Calu3 (cell line): ENCODE measurements at regions not wholly inside any gene's neighbourhood (a gene's known extent, or its start where the extent isn't known, plus 50 kb on each side); places are given as distances from the start of the nearest gene placed in this dataset.

Experiments used
- BruUV-seq: library from RNA; stranded (reverse); fragments of 400-500 nt; replicated peaks from 2 replicates; lab custom pipeline; 2021; lab: Mats Ljungman, UMichigan
- CTCF ChIA-PET: fragments of 300-600 bp; sonication (Branson Sonifier 250); formaldehyde crosslinking; loops from one replicate; lab custom pipeline; 2022; ENCODE audit warnings: antibody characterized with exemption; lab: Charles Lee
- DNase-seq: peaks from one replicate; pipeline ENCODE4 v3.0.0; 2022
- H3K27ac Mint-ChIP-seq: one replicate; pipeline ENCODE4 v1.8.0; 2022; ENCODE audit warnings: mixed read lengths; ENCODE audit not compliant: unreplicated experiment
- H3K27me3 Mint-ChIP-seq: one replicate; pipeline ENCODE4 v1.8.0; 2022; ENCODE audit warnings: mixed read lengths; ENCODE audit not compliant: unreplicated experiment
- H3K36me3 Mint-ChIP-seq: one replicate; pipeline ENCODE4 v1.8.0; 2022; ENCODE audit warnings: mild to moderate bottlenecking, moderate library complexity, mixed read lengths; ENCODE audit not compliant: insufficient read depth, unreplicated experiment
- H3K4me1 Mint-ChIP-seq: one replicate; pipeline ENCODE4 v1.8.0; 2022; ENCODE audit warnings: mild to moderate bottlenecking, low read depth, mixed read lengths; ENCODE audit not compliant: unreplicated experiment
- H3K4me3 Mint-ChIP-seq: one replicate; pipeline ENCODE4 v1.8.0; 2022; ENCODE audit warnings: mild to moderate bottlenecking, low read depth, moderate library complexity, mixed read lengths; ENCODE audit not compliant: unreplicated experiment
- H3K9me3 Mint-ChIP-seq: one replicate; pipeline ENCODE4 v1.8.0; 2022; ENCODE audit warnings: low read depth, mixed read lengths; ENCODE audit not compliant: unreplicated experiment
- intact Hi-C: fragments of 100-400 bp; cut with micrococcal nuclease; formaldehyde crosslinking; loops from one replicate; pipeline ENCODE4 v1.10.0; 2022; ENCODE audit not compliant: unreplicated experiment
- TF ChIP-seq, protein P1 (sequence below): fragments of 200-600 bp; IDR thresholded peaks from one replicate; pipeline ENCODE4 v1.8.0; 2022; ENCODE audit warnings: antibody characterized with exemption; ENCODE audit not compliant: unreplicated experiment

DNA sequence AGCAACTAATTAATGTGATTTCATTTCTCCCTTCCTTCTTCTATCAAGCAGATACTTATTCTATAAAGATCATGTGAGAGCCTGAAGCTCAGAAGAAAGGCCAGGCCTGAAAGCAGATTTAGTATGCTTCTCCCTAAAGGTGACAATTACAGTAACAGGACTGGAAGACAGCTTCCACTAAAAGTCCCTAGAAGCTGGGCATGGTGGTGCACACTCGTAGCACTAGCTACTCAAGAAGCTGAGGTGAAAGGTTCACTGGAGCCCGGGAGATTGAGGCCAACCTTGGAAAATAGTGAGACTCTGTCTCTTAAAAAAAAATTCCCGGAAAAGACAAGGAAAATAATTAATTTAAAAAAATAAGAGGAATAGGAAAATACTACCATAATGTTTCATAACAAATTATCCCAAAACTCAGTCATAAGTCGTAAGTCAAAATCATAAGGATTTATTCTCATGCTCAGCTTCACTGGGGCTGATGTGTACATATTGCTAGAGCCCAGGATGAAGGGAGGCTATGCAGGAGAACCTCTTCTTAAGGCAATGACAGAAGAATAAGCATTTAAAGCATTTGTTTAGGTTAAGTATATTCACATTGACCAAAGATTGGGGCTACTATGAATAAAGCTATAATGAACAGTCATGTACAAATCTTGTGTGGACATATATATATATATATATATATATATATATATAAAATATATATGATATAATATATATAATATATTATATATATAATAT is 210.8 kb upstream of the SMARCA2 start:
- intact Hi-C loops, result no loop called here
- BruUV-seq, result no TSS peak
- Mint-ChIP-seq H3K4me1 (no peaks in the 10 kb centered on the region), H3K4me3 (no peak overlapping the region), H3K27me3 (no peaks in the 10 kb centered on the region), H3K27ac (no peak overlapping the region), H3K9me3 (peaks cover 5% of the 10 kb centered on the region), H3K36me3 (no peaks in the 10 kb centered on the region)
- no peak for DNase-seq
- CTCF ChIA-PET, result no interaction called here
- TF ChIP-seq, protein P1, sequence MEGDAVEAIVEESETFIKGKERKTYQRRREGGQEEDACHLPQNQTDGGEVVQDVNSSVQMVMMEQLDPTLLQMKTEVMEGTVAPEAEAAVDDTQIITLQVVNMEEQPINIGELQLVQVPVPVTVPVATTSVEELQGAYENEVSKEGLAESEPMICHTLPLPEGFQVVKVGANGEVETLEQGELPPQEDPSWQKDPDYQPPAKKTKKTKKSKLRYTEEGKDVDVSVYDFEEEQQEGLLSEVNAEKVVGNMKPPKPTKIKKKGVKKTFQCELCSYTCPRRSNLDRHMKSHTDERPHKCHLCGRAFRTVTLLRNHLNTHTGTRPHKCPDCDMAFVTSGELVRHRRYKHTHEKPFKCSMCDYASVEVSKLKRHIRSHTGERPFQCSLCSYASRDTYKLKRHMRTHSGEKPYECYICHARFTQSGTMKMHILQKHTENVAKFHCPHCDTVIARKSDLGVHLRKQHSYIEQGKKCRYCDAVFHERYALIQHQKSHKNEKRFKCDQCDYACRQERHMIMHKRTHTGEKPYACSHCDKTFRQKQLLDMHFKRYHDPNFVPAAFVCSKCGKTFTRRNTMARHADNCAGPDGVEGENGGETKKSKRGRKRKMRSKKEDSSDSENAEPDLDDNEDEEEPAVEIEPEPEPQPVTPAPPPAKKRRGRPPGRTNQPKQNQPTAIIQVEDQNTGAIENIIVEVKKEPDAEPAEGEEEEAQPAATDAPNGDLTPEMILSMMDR, result no peak

DNA sequence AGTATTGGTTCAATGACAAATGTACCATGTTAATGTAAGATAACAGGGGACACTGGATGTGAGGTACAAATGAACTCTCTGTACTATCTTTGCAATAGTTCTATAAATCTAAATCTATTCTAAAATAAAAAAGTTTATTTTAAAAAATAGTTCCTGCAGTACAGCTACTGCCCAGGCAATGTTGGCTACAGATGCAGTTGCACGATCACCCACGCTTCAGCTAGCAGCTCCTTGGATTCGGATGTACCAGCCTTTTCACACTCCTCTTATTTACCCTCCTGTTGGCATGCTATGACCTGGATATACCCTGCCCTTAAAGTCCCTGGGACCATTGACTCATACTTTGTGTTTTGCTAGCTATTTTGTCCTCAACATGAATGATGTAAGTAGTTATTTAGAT is 185.4 kb upstream of the SMARCA2 start:
- DNase-seq, result no peak
- no TSS peak for BruUV-seq
- peaks cover 11% of the 10 kb centered on the region for H3K9me3 Mint-ChIP-seq
- H3K36me3 Mint-ChIP-seq, result no peaks in the 10 kb centered on the region
- CTCF ChIA-PET, result no interaction called here
- intact Hi-C loops, result no loop called here
- TF ChIP-seq, protein P1, result no peak
- H3K27ac Mint-ChIP-seq, result no peak overlapping the region
- H3K4me1 Mint-ChIP-seq, result no peaks in the 10 kb centered on the region
- H3K27me3 Mint-ChIP-seq, result no peaks in the 10 kb centered on the region
- no peak overlapping the region for H3K4me3 Mint-ChIP-seq

DNA sequence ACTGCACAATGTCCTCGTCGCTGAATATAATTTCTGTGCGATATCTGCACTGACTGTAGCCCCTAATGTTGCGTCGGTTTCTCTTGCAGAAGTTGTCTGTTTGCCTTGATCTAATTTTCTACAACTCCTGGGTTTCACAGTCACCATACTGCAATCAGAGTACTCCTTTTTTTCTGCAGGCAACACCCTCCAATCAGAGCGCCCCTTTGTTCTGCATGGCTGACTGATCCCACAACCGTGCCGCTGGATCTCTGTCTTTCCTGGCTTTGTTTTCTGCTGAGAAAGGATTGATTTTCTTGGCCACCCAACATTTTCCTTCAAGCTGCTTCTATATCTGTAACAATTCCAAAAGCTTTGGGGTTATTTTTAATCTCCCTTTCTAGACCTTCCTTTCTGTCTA is 182.2 kb upstream of the SMARCA2 start:
- Mint-ChIP-seq H3K9me3 (peaks cover 2% of the 10 kb centered on the region), H3K27me3 (no peaks in the 10 kb centered on the region), H3K36me3 (no peaks in the 10 kb centered on the region), H3K4me3 (no peak overlapping the region), H3K4me1 (no peaks in the 10 kb centered on the region), H3K27ac (no peak overlapping the region)
- no peak for DNase-seq
- CTCF ChIA-PET, result no interaction called here
- TF ChIP-seq, protein P1, result no peak
- intact Hi-C loops, result no loop called here
- no TSS peak for BruUV-seq

DNA sequence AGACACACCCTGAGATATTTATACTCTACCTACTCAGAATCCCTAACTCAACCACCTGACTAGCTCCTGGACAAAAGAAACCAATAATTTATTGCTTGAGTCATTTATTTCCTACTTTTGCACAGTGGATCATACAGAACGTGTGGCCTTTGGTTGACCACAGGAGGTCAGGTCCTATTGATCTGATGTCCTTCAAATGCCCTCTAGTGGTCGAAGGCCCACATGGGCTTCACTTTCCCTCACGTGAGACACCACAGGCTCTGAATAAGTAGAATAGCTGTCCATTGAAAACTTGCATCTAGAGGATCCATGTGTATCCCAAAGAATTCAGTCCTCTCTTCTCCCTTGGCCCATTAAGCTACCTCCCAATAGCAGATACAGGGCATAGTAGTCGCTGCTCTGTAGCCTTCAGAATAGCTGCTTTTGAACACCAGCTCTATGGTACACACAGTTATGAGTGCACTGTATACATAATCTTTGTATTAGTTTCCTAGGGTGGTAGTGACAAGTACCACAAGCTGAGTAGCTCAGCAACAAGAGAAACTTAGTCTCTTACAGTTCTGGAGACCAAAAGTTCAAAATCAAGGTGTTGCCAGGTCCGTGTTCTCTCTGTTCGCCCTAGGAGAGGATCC is 177.6 kb upstream of the SMARCA2 start:
- no TSS peak for BruUV-seq
- intact Hi-C loops, result no loop called here
- Mint-ChIP-seq H3K27me3 (no peaks in the 10 kb centered on the region), H3K27ac (no peak overlapping the region), H3K36me3 (no peaks in the 10 kb centered on the region), H3K4me1 (no peaks in the 10 kb centered on the region), H3K9me3 (peaks cover 2% of the 10 kb centered on the region), H3K4me3 (no peak overlapping the region)
- CTCF ChIA-PET, result interaction anchor here (0.6 kb wide), 1 partner anchor 11 kb away, joined by 4 read pairs; no protein-coding TSS in a partner anchor
- peak; percentile 2 for DNase-seq
- TF ChIP-seq, protein P1, result no peak
